ENCODE measurements at regions not wholly inside any gene's neighbourhood (a gene's known extent, or its start where the extent isn't known, plus 50 kb on each side); places are given as distances from the start of the nearest gene placed in this dataset.

DNA sequence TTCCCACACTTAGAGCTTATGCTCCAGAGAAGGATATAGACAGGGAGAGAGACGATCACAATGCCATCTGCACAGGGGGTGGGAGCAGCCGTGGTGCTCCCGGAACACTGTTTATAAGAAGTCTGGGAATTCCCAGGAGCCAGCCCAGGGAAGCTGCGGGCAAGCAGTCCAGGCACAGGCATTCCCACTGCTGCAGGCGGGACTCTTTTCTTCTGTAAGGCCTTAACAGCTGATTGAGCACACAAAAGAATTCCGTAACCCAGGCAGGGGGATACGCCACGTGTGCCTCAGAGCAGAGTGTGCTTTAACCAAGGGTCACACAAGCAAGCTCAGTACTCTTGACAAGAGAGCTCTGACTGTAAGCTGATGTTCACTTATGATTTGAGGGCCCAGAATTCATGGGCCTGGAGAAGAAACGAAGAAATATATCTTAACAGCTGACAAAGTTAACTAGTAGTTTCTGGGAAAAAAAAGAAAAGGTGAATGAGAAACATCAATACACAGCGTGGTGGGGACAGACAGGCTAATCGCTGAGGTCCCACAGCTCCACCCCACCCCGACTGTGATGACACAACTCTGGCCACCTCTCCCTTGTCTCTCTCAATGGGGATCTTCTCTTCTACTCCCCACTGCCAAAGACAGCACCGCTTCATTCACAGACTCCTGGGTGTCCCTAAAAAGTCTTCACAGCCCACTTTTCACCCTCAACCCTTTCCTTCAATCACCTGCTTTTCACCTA is 85.9 kb upstream of the SIMC1 start:
- no peak for TF ChIP-seq EZH2 (IDR thresholded peaks at IDR 0.05; ENCODE audit: insufficient read depth, poor library complexity, severe bottlenecking)
- no peak for TF ChIP-seq EZH2phosphoT487 (IDR thresholded peaks at IDR 0.05; ENCODE audit: insufficient read depth, low read depth)
